ENCODE measurements at regions not wholly inside any gene's neighbourhood (a gene's known extent, or its start where the extent isn't known, plus 50 kb on each side); places are given as distances from the start of the nearest gene placed in this dataset.

- H3K27me3 Mint-ChIP-seq: no peaks in the 10 kb centered on the region
- peaks cover 8% of the 10 kb centered on the region for H3K9me3 Mint-ChIP-seq
- H3K4me3 Mint-ChIP-seq: no peak overlapping the region
- ChIA-PET CTCF (no interaction called here), POLR2A (no interaction called here)
- no peaks in the 10 kb centered on the region for H3K4me1 Mint-ChIP-seq
- no peak overlapping the region for H3K27ac Mint-ChIP-seq
- DNase-seq: no peak
- H3K36me3 Mint-ChIP-seq (ENCODE audit: low read depth): no peaks in the 10 kb centered on the region
These were observed 101.0 kb upstream of the IRX2 start for GRCh38 chr5:2852446-2852845.

DNA sequence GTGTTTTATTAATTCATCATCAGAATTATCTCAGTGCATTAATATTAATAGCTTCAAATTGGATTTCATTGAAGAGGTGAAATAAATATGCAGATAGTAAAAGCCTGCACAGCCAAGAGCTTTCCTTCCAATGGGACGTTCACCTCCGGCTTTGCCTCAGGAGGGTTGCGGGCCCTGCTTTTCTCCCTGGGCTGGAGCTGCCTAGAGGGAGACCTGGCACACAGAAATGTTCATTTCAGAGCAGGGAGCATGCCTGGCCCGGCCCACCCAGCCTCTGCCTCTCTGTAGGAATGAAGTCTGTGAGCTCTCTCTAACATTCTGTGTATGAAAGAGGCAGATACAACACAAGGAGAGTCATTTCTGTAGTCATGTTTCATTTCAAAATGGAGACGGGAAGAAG lies 100.4 kb upstream of the IRX2 start:
- Mint-ChIP-seq H3K9me3 (peaks cover 8% of the 10 kb centered on the region), H3K27me3 (no peaks in the 10 kb centered on the region), H3K27ac (no peak overlapping the region), H3K4me1 (no peaks in the 10 kb centered on the region), H3K36me3 (ENCODE audit: low read depth) (no peaks in the 10 kb centered on the region), H3K4me3 (no peak overlapping the region)
- DNase-seq: no peak
- POLR2A ChIA-PET: no interaction called here
- CTCF ChIA-PET: no interaction called here

GRCh38 chr5:2849429-2849828 lies 98.0 kb upstream of the IRX2 start:
- H3K4me3 Mint-ChIP-seq: no peak overlapping the region
- no peak for DNase-seq
- H3K27ac Mint-ChIP-seq: no peak overlapping the region
- POLR2A ChIA-PET: no interaction called here
- H3K9me3 Mint-ChIP-seq: peaks cover 7% of the 10 kb centered on the region
- CTCF ChIA-PET: no interaction called here
- no peaks in the 10 kb centered on the region for H3K27me3 Mint-ChIP-seq
- no peaks in the 10 kb centered on the region for H3K36me3 Mint-ChIP-seq (ENCODE audit: low read depth)
- H3K4me1 Mint-ChIP-seq: no peaks in the 10 kb centered on the region

GRCh38 chr5:2848619-2849018 lies 97.1 kb upstream of the IRX2 start:
- H3K4me3 Mint-ChIP-seq: no peak overlapping the region
- H3K36me3 Mint-ChIP-seq (ENCODE audit: low read depth): no peaks in the 10 kb centered on the region
- no peak overlapping the region for H3K27ac Mint-ChIP-seq
- no peaks in the 10 kb centered on the region for H3K4me1 Mint-ChIP-seq
- ChIA-PET CTCF (no interaction called here), POLR2A (no interaction called here)
- H3K27me3 Mint-ChIP-seq: no peaks in the 10 kb centered on the region
- H3K9me3 Mint-ChIP-seq: peaks cover 7% of the 10 kb centered on the region
- no peak for DNase-seq

DNA sequence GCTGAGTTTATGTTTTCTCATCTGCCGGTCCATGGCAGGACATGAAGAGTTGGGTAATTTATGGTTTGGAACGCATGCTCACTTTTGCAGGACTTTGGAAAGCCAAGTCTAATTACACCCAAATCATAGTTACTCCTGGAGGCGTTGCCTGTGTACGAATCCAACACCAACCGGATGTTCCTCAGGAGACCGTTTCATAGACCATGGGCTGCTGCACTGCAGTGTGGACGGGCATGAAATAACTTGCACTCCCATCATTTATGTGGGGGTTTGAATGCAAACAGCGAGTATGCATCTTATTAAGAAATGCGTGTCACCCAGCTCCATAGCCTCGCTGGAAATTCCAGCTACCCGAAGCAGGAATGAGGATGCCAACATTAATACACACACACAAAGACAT lies 96.1 kb upstream of the IRX2 start:
- ChIA-PET CTCF (no interaction called here), POLR2A (no interaction called here)
- DNase-seq: no peak
- Mint-ChIP-seq H3K36me3 (ENCODE audit: low read depth) (no peaks in the 10 kb centered on the region), H3K4me3 (no peak overlapping the region), H3K4me1 (no peaks in the 10 kb centered on the region), H3K9me3 (peaks cover 7% of the 10 kb centered on the region), H3K27ac (no peak overlapping the region), H3K27me3 (no peaks in the 10 kb centered on the region)

- ChIA-PET POLR2A (no interaction called here), CTCF (no interaction called here)
- Mint-ChIP-seq H3K27me3 (no peaks in the 10 kb centered on the region), H3K27ac (no peak overlapping the region), H3K4me3 (no peak overlapping the region), H3K9me3 (peaks cover 19% of the 10 kb centered on the region), H3K4me1 (no peaks in the 10 kb centered on the region), H3K36me3 (ENCODE audit: low read depth) (no peaks in the 10 kb centered on the region)
- no peak for DNase-seq
These were observed 89.7 kb upstream of the IRX2 start for GRCh38 chr5:2841208-2841607.

- Mint-ChIP-seq H3K9me3 (peaks cover 17% of the 10 kb centered on the region), H3K4me3 (no peak overlapping the region), H3K27me3 (no peaks in the 10 kb centered on the region), H3K36me3 (ENCODE audit: low read depth) (no peaks in the 10 kb centered on the region), H3K4me1 (no peaks in the 10 kb centered on the region), H3K27ac (no peak overlapping the region)
- ChIA-PET POLR2A (no interaction called here), CTCF (no interaction called here)
- DNase-seq: no peak
These were observed 89.0 kb upstream of the IRX2 start for GRCh38 chr5:2840372-2840915.

DNA sequence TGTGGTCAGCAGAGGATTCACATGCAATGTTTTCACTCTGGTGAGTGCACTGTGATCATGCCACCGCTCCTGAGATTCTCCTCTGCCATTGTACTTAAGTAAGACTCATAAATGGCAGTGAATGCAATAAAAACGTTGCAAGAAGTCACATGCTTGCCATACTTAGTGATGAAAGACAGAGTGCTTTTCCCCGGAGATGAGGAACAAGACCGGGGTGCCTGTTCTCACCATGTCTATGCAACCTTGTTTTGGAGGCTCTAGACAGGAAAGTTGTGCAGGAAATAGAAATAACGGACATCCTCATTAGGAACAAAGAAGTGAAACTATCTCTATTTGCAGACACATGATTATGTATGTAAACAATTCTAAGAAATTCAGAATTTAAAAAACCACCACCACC lies 84.7 kb upstream of the IRX2 start:
- no peak overlapping the region for H3K4me3 Mint-ChIP-seq
- no peak for DNase-seq
- H3K4me1 Mint-ChIP-seq: no peaks in the 10 kb centered on the region
- H3K36me3 Mint-ChIP-seq (ENCODE audit: low read depth): no peaks in the 10 kb centered on the region
- peaks cover 16% of the 10 kb centered on the region for H3K9me3 Mint-ChIP-seq
- H3K27ac Mint-ChIP-seq: no peak overlapping the region
- CTCF ChIA-PET: no interaction called here
- H3K27me3 Mint-ChIP-seq: no peaks in the 10 kb centered on the region
- POLR2A ChIA-PET: no interaction called here

DNA sequence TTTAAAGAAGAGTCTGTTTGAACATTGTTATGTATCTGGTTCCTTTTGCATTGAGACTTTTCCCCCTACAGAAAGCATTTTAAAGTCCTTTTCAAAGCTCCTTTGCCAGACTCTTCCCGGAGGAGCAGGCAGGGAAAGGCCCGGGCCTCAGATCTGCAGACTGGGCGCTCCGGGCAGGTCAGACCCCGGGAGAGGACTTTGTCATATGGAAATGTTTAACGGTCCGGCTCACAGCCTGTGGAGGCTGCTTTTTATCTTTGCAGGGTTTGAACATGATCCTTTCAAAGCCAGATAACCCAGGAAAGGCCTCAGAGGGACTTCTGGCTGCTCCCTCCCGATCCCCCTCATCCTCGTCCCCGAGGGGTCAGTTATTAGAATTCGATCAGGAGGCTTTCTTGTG lies 82.1 kb upstream of the IRX2 start:
- no peak overlapping the region for H3K27ac Mint-ChIP-seq
- DNase-seq: no peak
- no peaks in the 10 kb centered on the region for H3K4me1 Mint-ChIP-seq
- H3K4me3 Mint-ChIP-seq: no peak overlapping the region
- H3K9me3 Mint-ChIP-seq: peaks cover 14% of the 10 kb centered on the region
- H3K36me3 Mint-ChIP-seq (ENCODE audit: low read depth): no peaks in the 10 kb centered on the region
- no peaks in the 10 kb centered on the region for H3K27me3 Mint-ChIP-seq
- POLR2A ChIA-PET: no interaction called here
- CTCF ChIA-PET: no interaction called here

DNA sequence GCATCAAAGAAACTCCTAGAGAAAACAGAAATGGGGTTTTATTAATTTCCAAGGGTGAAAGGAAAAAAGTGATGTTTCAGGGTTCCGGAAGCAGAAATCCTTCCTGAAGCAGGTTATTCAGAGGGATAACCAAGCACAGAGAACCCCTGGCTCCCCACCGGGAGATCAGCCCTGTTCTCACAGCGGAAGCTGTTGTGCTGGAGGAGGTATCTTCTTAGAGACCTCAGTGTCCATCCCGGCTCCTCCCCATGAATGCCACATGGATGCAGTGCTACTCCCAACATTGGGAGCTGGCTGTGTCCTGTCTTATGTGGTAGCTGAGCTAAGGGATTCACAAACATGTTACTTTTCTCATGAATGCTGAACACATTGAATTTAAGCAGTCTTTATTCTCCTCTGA lies 80.9 kb upstream of the IRX2 start:
- H3K4me1 Mint-ChIP-seq: no peaks in the 10 kb centered on the region

DNA sequence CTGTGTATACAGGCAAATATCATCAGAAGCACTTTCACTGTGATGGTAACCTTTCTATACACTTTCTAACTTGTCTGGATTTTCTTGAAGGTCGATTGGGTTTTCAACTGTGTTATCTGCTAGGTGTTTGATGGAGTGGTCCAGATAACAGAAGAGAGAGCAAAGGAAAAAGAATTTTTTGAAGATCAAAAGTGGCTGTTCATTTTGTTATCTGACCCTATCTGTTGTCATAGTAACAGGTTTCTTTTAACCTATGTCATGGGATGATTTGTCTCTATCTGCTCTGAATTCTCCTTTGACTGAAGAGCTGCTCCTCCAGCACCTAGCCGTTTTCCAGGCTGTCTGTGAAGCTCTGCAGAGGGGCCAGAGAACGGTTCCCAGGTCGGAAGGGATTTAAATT lies 77.8 kb upstream of the IRX2 start:
- no peaks in the 10 kb centered on the region for H3K36me3 Mint-ChIP-seq (ENCODE audit: low read depth)

More for the DNA sequence above, 80.9 kb upstream of the IRX2 start:
- no peaks in the 10 kb centered on the region for H3K36me3 Mint-ChIP-seq (ENCODE audit: low read depth)
- CTCF ChIA-PET: no interaction called here
- no peak overlapping the region for H3K27ac Mint-ChIP-seq
- peaks cover 8% of the 10 kb centered on the region for H3K9me3 Mint-ChIP-seq
- no peaks in the 10 kb centered on the region for H3K27me3 Mint-ChIP-seq
- no peak overlapping the region for H3K4me3 Mint-ChIP-seq
- DNase-seq: no peak
- POLR2A ChIA-PET: no interaction called here

GRCh38 chr5:2818936-2819335 lies 67.5 kb upstream of the IRX2 start:
- Mint-ChIP-seq H3K36me3 (ENCODE audit: low read depth) (no peaks in the 10 kb centered on the region), H3K4me3 (no peak overlapping the region), H3K27ac (no peak overlapping the region), H3K4me1 (no peaks in the 10 kb centered on the region), H3K27me3 (no peaks in the 10 kb centered on the region), H3K9me3 (peaks cover 23% of the 10 kb centered on the region)
- ChIA-PET CTCF (no interaction called here), POLR2A (no interaction called here)
- no peak for DNase-seq

More for the DNA sequence above, 77.8 kb upstream of the IRX2 start:
- Mint-ChIP-seq H3K4me1 (no peaks in the 10 kb centered on the region), H3K9me3 (peaks cover 19% of the 10 kb centered on the region), H3K4me3 (no peak overlapping the region), H3K27me3 (no peaks in the 10 kb centered on the region), H3K27ac (no peak overlapping the region)
- ChIA-PET POLR2A (no interaction called here), CTCF (no interaction called here)
- no peak for DNase-seq

DNA sequence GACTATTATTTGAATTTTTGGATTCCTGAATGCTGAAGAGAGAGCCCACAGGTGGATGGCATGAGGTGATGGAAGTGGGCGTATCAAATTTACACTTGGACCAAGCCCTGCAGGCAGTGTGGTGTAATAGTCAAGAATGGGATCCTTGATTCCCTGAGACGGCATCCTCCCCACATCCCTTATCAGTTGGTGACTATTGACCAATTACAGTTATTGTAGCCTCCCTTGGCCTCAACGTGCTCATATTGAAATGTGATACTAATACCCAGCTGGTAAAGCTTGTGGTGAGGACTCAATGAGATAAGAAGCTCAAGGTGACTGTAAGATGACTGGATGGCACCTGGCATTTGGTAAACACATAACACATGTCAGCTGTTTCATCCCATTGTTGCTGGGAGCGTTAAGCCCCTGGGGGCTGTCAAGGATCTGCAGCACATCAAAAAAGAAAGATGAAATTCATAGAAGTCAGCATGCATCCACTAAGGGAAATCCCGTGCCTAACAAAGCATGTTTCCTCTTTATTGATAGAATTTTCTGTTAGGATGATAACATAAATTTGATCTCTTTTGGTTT lies 65.6 kb upstream of the IRX2 start:
- Mint-ChIP-seq H3K4me1 (no peaks in the 10 kb centered on the region), H3K9me3 (peaks cover 20% of the 10 kb centered on the region), H3K27me3 (no peaks in the 10 kb centered on the region), H3K36me3 (ENCODE audit: low read depth) (no peaks in the 10 kb centered on the region), H3K27ac (no peak overlapping the region), H3K4me3 (no peak overlapping the region)
- DNase-seq: no peak
- ChIA-PET CTCF (no interaction called here), POLR2A (no interaction called here)

- POLR2A ChIA-PET: no interaction called here
These were observed 62.2 kb upstream of the IRX2 start for GRCh38 chr5:2813678-2814077.

More at GRCh38 chr5:2813678-2814077, 62.2 kb upstream of the IRX2 start:
- no peaks in the 10 kb centered on the region for H3K27me3 Mint-ChIP-seq
- H3K4me3 Mint-ChIP-seq: no peak overlapping the region
- DNase-seq: no peak
- H3K36me3 Mint-ChIP-seq (ENCODE audit: low read depth): no peaks in the 10 kb centered on the region
- no peaks in the 10 kb centered on the region for H3K4me1 Mint-ChIP-seq
- H3K9me3 Mint-ChIP-seq: peaks cover 15% of the 10 kb centered on the region
- no peak overlapping the region for H3K27ac Mint-ChIP-seq
- CTCF ChIA-PET: no interaction called here
